ENCODE measurements at regions not wholly inside any gene's neighbourhood (a gene's known extent, or its start where the extent isn't known, plus 50 kb on each side); places are given as distances from the start of the nearest gene placed in this dataset.
"Not testable (repeated sequence)": the region's sequence is repeated elsewhere in the genome, so short reads cannot be mapped to it uniquely, and the experiment has no call there.

GRCh38 chr22:47888817-47889216, 1126.4 kb downstream of the TBC1D22A start:
- no peak overlapping the region for H3K27ac ChIP-seq (ENCODE audit: low read depth in 2 of 2, low read length in 2 of 2)
- no peaks in the 10 kb centered on the region for H3K9me3 ChIP-seq (ENCODE audit: control insufficient read depth in 2 of 2, low read length in 2 of 2)
- H3K27me3 ChIP-seq (ENCODE audit: control insufficient read depth in 2 of 2, insufficient read depth in 2 of 2, low read length in 2 of 2) = no peaks in the 10 kb centered on the region
- no peaks in the 10 kb centered on the region for H3K36me3 ChIP-seq (ENCODE audit: control insufficient read depth in 2 of 2, insufficient read depth in 2 of 2, low read length in 2 of 2)
- no peaks in the 10 kb centered on the region for H3K4me1 ChIP-seq (ENCODE audit: control insufficient read depth in 2 of 2, insufficient read depth in 2 of 2, low read length in 2 of 2)
- H3K9ac ChIP-seq (ENCODE audit: low read depth in 1 of 2, low read length in 2 of 2) = no peak overlapping the region
- H3K4me3 ChIP-seq (ENCODE audit: low read length in 2 of 2) = no peak overlapping the region

DNA sequence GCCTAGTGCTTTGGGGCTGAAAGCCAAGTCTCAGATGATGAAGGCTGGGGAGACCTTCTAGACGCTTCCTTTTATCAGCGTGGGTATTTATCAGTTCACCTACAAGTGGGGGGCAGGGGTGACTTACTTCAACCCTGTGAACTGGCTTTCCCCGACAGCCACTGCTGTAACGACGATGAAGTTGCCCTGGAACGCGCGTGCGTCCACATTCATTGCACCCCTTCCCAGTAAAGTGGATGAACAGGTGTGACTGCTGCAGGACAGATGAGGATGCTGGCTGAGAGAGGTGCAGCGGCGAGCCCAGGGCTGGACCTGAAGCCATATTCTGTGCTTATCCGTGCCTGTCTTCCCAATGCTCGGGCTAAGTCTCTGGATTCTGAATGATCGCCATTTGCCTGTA, 1122.3 kb downstream of the TBC1D22A start:
- Histone ChIP-seq H3K4me3 (ENCODE audit: low read length in 2 of 2) (no peak overlapping the region), H3K27me3 (ENCODE audit: control insufficient read depth in 2 of 2, insufficient read depth in 2 of 2, low read length in 2 of 2) (no peaks in the 10 kb centered on the region), H3K9me3 (ENCODE audit: control insufficient read depth in 2 of 2, low read length in 2 of 2) (no peaks in the 10 kb centered on the region), H3K4me1 (ENCODE audit: control insufficient read depth in 2 of 2, insufficient read depth in 2 of 2, low read length in 2 of 2) (no peaks in the 10 kb centered on the region), H3K27ac (ENCODE audit: low read depth in 2 of 2, low read length in 2 of 2) (no peak overlapping the region), H3K36me3 (ENCODE audit: control insufficient read depth in 2 of 2, insufficient read depth in 2 of 2, low read length in 2 of 2) (no peaks in the 10 kb centered on the region), H3K9ac (ENCODE audit: low read depth in 1 of 2, low read length in 2 of 2) (no peak overlapping the region)

GRCh38 chr22:47884200-47884599, 1121.8 kb downstream of the TBC1D22A start:
- H3K36me3 ChIP-seq (ENCODE audit: control insufficient read depth in 2 of 2, insufficient read depth in 2 of 2, low read length in 2 of 2) = no peaks in the 10 kb centered on the region
- H3K27ac ChIP-seq (ENCODE audit: low read depth in 2 of 2, low read length in 2 of 2) = no peak overlapping the region
- no peak overlapping the region for H3K4me3 ChIP-seq (ENCODE audit: low read length in 2 of 2)
- H3K9ac ChIP-seq (ENCODE audit: low read depth in 1 of 2, low read length in 2 of 2) = no peak overlapping the region
- no peaks in the 10 kb centered on the region for H3K9me3 ChIP-seq (ENCODE audit: control insufficient read depth in 2 of 2, low read length in 2 of 2)
- no peaks in the 10 kb centered on the region for H3K4me1 ChIP-seq (ENCODE audit: control insufficient read depth in 2 of 2, insufficient read depth in 2 of 2, low read length in 2 of 2)
- H3K27me3 ChIP-seq (ENCODE audit: control insufficient read depth in 2 of 2, insufficient read depth in 2 of 2, low read length in 2 of 2) = no peaks in the 10 kb centered on the region

DNA sequence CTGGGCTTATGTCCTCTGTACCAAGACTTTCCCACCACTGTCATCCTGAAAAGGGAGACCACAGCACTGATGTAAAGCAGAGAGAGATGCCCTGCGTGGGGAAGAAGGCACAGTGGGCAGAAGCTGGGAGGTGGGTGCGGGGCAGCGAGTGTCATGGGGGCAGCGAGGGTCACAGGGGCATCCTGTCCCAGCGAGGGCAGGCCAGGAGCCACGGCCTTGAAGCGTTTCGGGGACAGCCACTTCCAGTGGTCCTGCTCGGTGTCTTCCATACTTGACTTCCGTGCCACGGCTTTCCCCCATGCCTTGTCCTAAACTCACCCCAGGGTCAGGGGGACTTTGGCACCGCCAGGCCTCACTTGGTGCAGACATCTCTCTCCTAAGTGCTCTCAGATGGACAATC, 1121.3 kb downstream of the TBC1D22A start:
- H3K9ac ChIP-seq (ENCODE audit: low read depth in 1 of 2, low read length in 2 of 2) = no peak overlapping the region
- H3K9me3 ChIP-seq (ENCODE audit: control insufficient read depth in 2 of 2, low read length in 2 of 2) = no peaks in the 10 kb centered on the region

DNA sequence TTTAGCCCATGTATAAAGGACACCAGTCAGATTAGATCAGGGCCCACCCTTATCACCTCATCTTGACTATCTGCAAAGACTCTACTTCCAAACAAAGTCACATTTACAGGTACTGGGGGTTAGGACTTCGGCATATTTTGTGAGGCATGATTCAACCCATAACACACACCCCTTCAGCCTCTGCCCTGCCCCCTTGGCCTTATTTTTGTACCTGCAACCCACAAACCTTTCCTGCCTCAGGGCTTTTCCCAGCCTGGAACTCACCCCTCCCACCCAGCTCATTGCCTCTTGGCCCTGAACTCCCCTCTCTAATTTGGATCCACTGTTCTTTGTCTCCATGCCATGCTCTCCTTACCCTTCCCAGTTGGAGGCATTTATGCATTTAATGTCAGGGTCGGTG, 1116.9 kb downstream of the TBC1D22A start:
- Histone ChIP-seq H3K9me3 (ENCODE audit: control insufficient read depth in 2 of 2, low read length in 2 of 2) (no peaks in the 10 kb centered on the region), H3K4me1 (ENCODE audit: control insufficient read depth in 2 of 2, insufficient read depth in 2 of 2, low read length in 2 of 2) (no peaks in the 10 kb centered on the region), H3K4me3 (ENCODE audit: low read length in 2 of 2) (no peak overlapping the region), H3K27ac (ENCODE audit: low read depth in 2 of 2, low read length in 2 of 2) (no peak overlapping the region), H3K9ac (ENCODE audit: low read depth in 1 of 2, low read length in 2 of 2) (no peak overlapping the region), H3K36me3 (ENCODE audit: control insufficient read depth in 2 of 2, insufficient read depth in 2 of 2, low read length in 2 of 2) (no peaks in the 10 kb centered on the region), H3K27me3 (ENCODE audit: control insufficient read depth in 2 of 2, insufficient read depth in 2 of 2, low read length in 2 of 2) (peaks cover 0 to 3% of the 10 kb centered on the region in 2 donors)

More for the DNA sequence above, 1121.3 kb downstream of the TBC1D22A start:
- H3K36me3 ChIP-seq (ENCODE audit: control insufficient read depth in 2 of 2, insufficient read depth in 2 of 2, low read length in 2 of 2) = no peaks in the 10 kb centered on the region
- H3K27me3 ChIP-seq (ENCODE audit: control insufficient read depth in 2 of 2, insufficient read depth in 2 of 2, low read length in 2 of 2) = no peaks in the 10 kb centered on the region
- no peaks in the 10 kb centered on the region for H3K4me1 ChIP-seq (ENCODE audit: control insufficient read depth in 2 of 2, insufficient read depth in 2 of 2, low read length in 2 of 2)
- no peak overlapping the region for H3K27ac ChIP-seq (ENCODE audit: low read depth in 2 of 2, low read length in 2 of 2)
- no peak overlapping the region for H3K4me3 ChIP-seq (ENCODE audit: low read length in 2 of 2)

GRCh38 chr22:47878460-47878859, 1116.0 kb downstream of the TBC1D22A start:
- no peak overlapping the region for H3K27ac ChIP-seq (ENCODE audit: low read depth in 2 of 2, low read length in 2 of 2)

GRCh38 chr22:47872761-47873535, 1110.5 kb downstream of the TBC1D22A start:
- Histone ChIP-seq H3K9ac (ENCODE audit: low read depth in 1 of 2, low read length in 2 of 2) (no peak overlapping the region), H3K9me3 (ENCODE audit: control insufficient read depth in 2 of 2, low read length in 2 of 2) (peaks cover 0 to 2% of the 10 kb centered on the region in 2 donors), H3K27me3 (ENCODE audit: control insufficient read depth in 2 of 2, insufficient read depth in 2 of 2, low read length in 2 of 2) (no peaks in the 10 kb centered on the region), H3K36me3 (ENCODE audit: control insufficient read depth in 2 of 2, insufficient read depth in 2 of 2, low read length in 2 of 2) (no peaks in the 10 kb centered on the region), H3K4me1 (ENCODE audit: control insufficient read depth in 2 of 2, insufficient read depth in 2 of 2, low read length in 2 of 2) (no peaks in the 10 kb centered on the region), H3K27ac (ENCODE audit: low read depth in 2 of 2, low read length in 2 of 2) (no peak overlapping the region), H3K4me3 (ENCODE audit: low read length in 2 of 2) (no peak overlapping the region)

More at GRCh38 chr22:47878460-47878859, 1116.0 kb downstream of the TBC1D22A start:
- H3K27me3 ChIP-seq (ENCODE audit: control insufficient read depth in 2 of 2, insufficient read depth in 2 of 2, low read length in 2 of 2) = peaks cover 0 to 3% of the 10 kb centered on the region in 2 donors
- H3K36me3 ChIP-seq (ENCODE audit: control insufficient read depth in 2 of 2, insufficient read depth in 2 of 2, low read length in 2 of 2) = no peaks in the 10 kb centered on the region
- H3K9ac ChIP-seq (ENCODE audit: low read depth in 1 of 2, low read length in 2 of 2) = no peak overlapping the region
- no peaks in the 10 kb centered on the region for H3K9me3 ChIP-seq (ENCODE audit: control insufficient read depth in 2 of 2, low read length in 2 of 2)
- H3K4me3 ChIP-seq (ENCODE audit: low read length in 2 of 2) = no peak overlapping the region
- no peaks in the 10 kb centered on the region for H3K4me1 ChIP-seq (ENCODE audit: control insufficient read depth in 2 of 2, insufficient read depth in 2 of 2, low read length in 2 of 2)

DNA sequence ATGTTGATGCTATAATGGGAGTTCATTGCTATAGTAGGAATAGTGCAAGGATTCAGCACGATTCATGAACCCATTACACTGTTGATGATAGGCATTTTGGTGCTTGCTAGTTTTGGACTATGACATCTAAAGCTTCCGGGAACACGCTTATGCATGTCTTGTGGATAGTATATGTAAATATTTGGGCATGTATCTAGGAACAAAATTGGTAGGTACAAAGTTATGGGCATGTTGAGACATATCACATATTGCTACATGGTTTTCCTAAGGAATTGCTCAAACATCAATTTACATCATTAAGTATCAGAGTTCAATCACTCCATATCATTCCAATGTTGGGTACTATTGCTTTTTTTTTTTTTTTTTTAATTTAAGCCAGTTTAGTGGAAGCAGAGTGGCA, 1103.2 kb downstream of the TBC1D22A start:
- Histone ChIP-seq H3K36me3 (ENCODE audit: control insufficient read depth in 2 of 2, insufficient read depth in 2 of 2, low read length in 2 of 2) (no peaks in the 10 kb centered on the region), H3K9ac (ENCODE audit: low read depth in 1 of 2, low read length in 2 of 2) (no peak overlapping the region), H3K27ac (ENCODE audit: low read depth in 2 of 2, low read length in 2 of 2) (no peak overlapping the region), H3K4me3 (ENCODE audit: low read length in 2 of 2) (no peak overlapping the region), H3K9me3 (ENCODE audit: control insufficient read depth in 2 of 2, low read length in 2 of 2) (peaks cover 0 to 3% of the 10 kb centered on the region in 2 donors), H3K27me3 (ENCODE audit: control insufficient read depth in 2 of 2, insufficient read depth in 2 of 2, low read length in 2 of 2) (no peaks in the 10 kb centered on the region), H3K4me1 (ENCODE audit: control insufficient read depth in 2 of 2, insufficient read depth in 2 of 2, low read length in 2 of 2) (no peaks in the 10 kb centered on the region)

DNA sequence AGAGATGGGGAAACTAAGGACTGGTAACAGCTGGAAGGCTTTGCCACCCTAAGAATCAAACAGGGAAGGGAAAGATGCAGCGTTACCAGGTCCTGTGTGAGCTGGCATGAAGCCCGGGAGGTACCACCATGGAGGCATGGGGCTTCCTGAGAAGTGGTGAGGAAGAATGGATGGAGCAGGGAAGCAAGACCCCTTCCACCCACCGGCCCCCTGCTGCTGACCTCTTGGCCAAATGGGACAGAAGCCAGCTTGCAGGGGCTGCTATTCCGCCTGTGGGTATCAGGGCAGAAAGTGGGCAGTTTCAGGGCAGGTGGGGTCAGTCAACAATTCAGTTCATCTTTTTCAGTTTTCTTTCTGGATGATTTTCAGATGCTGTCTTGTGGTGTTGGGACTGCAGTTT, 1099.9 kb downstream of the TBC1D22A start:
- Histone ChIP-seq H3K4me3 (ENCODE audit: low read length in 2 of 2) (no peak overlapping the region), H3K27me3 (ENCODE audit: control insufficient read depth in 2 of 2, insufficient read depth in 2 of 2, low read length in 2 of 2) (no peaks in the 10 kb centered on the region), H3K9me3 (ENCODE audit: control insufficient read depth in 2 of 2, low read length in 2 of 2) (no peaks in the 10 kb centered on the region), H3K9ac (ENCODE audit: low read depth in 1 of 2, low read length in 2 of 2) (no peak overlapping the region), H3K4me1 (ENCODE audit: control insufficient read depth in 2 of 2, insufficient read depth in 2 of 2, low read length in 2 of 2) (no peaks in the 10 kb centered on the region), H3K36me3 (ENCODE audit: control insufficient read depth in 2 of 2, insufficient read depth in 2 of 2, low read length in 2 of 2) (no peaks in the 10 kb centered on the region), H3K27ac (ENCODE audit: low read depth in 2 of 2, low read length in 2 of 2) (no peak overlapping the region)

DNA sequence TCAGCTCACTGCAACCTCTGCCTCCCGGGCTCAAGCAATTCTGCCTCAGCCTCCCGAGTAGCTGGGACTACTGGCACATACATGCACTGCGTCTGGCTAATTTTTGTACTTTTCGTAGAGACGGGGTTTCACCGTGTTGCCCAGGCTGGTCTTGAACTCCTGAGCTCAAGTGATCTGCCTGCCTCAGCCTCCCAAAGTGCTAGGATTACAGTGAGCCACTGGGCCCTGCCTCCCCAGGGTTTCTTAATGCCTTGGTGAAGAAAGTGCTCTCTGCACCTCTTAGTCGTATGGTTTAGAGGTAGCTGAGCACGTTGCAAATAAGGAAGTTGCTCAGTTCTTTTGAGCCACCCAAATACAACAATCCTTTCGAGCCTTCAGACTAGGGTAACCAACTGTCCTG, 1098.5 kb downstream of the TBC1D22A start:
- not testable (repeated sequence) for H3K4me1 ChIP-seq (ENCODE audit: control insufficient read depth in 2 of 2, insufficient read depth in 2 of 2, low read length in 2 of 2); H3K36me3 ChIP-seq (ENCODE audit: control insufficient read depth in 2 of 2, insufficient read depth in 2 of 2, low read length in 2 of 2); H3K27me3 ChIP-seq (ENCODE audit: control insufficient read depth in 2 of 2, insufficient read depth in 2 of 2, low read length in 2 of 2); H3K27ac ChIP-seq (ENCODE audit: low read depth in 2 of 2, low read length in 2 of 2); H3K9ac ChIP-seq (ENCODE audit: low read depth in 1 of 2, low read length in 2 of 2); H3K4me3 ChIP-seq (ENCODE audit: low read length in 2 of 2); H3K9me3 ChIP-seq (ENCODE audit: control insufficient read depth in 2 of 2, low read length in 2 of 2)
